ENCODE measurements at regions not wholly inside any gene's neighbourhood (a gene's known extent, or its start where the extent isn't known, plus 50 kb on each side); places are given as distances from the start of the nearest gene placed in this dataset.

GRCh38 chrX:3166670-3167455, 125.6 kb downstream of the ARSF start:
- Histone ChIP-seq H2BK12ac (ENCODE audit: low read length in 2 of 2) (no peak overlapping the region), H3K4me1 (ENCODE audit: control insufficient read depth, insufficient read depth, low read depth, low read length) (no peaks in the 10 kb centered on the region), H3K23ac (ENCODE audit: low read length in 2 of 2) (no peak overlapping the region), H3K9ac (ENCODE audit: low read length) (no peak overlapping the region), H3K36me3 (ENCODE audit: control insufficient read depth in 1 of 2, insufficient read depth in 2 of 2, low read depth in 1 of 2, low read length in 2 of 2) (no peaks in the 10 kb centered on the region), H3K9me3 (ENCODE audit: control insufficient read depth, low read length) (peaks cover 4% of the 10 kb centered on the region), H3K4ac (ENCODE audit: low read depth in 1 of 2, low read length in 2 of 2) (no peak overlapping the region), H3K79me1 (replicated peaks; ENCODE audit: low read length, poor library complexity, severe bottlenecking) (no peaks in the 10 kb centered on the region), H3K4me2 (ENCODE audit: low read length, poor library complexity, severe bottlenecking) (no peak overlapping the region), H2AK5ac (ENCODE audit: low read length, severe bottlenecking) (no peak overlapping the region), H3K4me3 (ENCODE audit: insufficient read depth in 1 of 2, low read depth in 1 of 2, low read length in 2 of 2) (no peak overlapping the region), H3K27me3 (ENCODE audit: control insufficient read depth in 1 of 2, insufficient read depth in 1 of 2, low read length in 2 of 2) (no peaks in the 10 kb centered on the region), H2BK5ac (ENCODE audit: low read depth, low read length, poor library complexity, severe bottlenecking) (no peak overlapping the region), H2AFZ (ENCODE audit: low read depth, low read length) (no peak overlapping the region), H4K91ac (ENCODE audit: low read length) (no peak overlapping the region), H2BK15ac (ENCODE audit: low read depth, poor library complexity, severe bottlenecking) (no peak overlapping the region), H4K8ac (ENCODE audit: low read length) (no peak overlapping the region), H3K14ac (ENCODE audit: low read length in 2 of 2) (no peak overlapping the region), H3K27ac (ENCODE audit: low read length, poor library complexity, severe bottlenecking) (peak overlapping the region; percentile 60), H3K18ac (ENCODE audit: low read depth in 1 of 2, low read length in 2 of 2) (no peak overlapping the region), H2BK120ac (ENCODE audit: low read depth, low read length) (no peak overlapping the region)
- DNase-seq, result no peak
- 45% methylated on average over 6 of the region's 11 CpGs for WGBS

DNA sequence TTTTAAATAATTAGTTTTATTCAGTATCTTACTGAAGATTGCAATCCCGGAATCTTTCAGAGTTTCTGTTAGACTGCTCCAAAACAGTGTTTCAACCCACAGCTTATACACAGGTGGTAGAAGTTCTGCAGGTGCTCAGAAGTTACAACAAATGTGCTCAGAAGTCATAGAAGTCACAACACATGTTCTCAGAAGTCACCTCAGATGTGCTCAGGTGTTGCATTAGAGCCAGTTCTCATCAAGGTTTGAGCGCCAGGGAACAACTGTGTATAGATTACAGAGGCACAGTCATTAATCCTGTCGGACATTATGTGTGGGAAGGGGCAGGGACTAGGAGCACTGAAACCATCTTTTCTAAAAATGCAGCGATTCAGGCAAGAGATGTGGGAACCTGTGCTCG, 124.5 kb downstream of the ARSF start:
- H2BK15ac ChIP-seq (ENCODE audit: low read depth, poor library complexity, severe bottlenecking), result no peak overlapping the region
- H3K4ac ChIP-seq (ENCODE audit: low read depth in 1 of 2, low read length in 2 of 2), result no peak overlapping the region
- no peaks in the 10 kb centered on the region for H3K36me3 ChIP-seq (ENCODE audit: control insufficient read depth in 1 of 2, insufficient read depth in 2 of 2, low read depth in 1 of 2, low read length in 2 of 2)
- H2BK5ac ChIP-seq (ENCODE audit: low read depth, low read length, poor library complexity, severe bottlenecking), result no peak overlapping the region
- H2BK120ac ChIP-seq (ENCODE audit: low read depth, low read length), result no peak overlapping the region
- H3K27ac ChIP-seq (ENCODE audit: low read length, poor library complexity, severe bottlenecking), result no peak overlapping the region
- H3K14ac ChIP-seq (ENCODE audit: low read length in 2 of 2), result no peak overlapping the region
- H3K4me3 ChIP-seq (ENCODE audit: insufficient read depth in 1 of 2, low read depth in 1 of 2, low read length in 2 of 2), result no peak overlapping the region
- no peak overlapping the region for H2AK5ac ChIP-seq (ENCODE audit: low read length, severe bottlenecking)
- WGBS, result 98% methylated on average over 4 of the region's 5 CpGs
- no peak overlapping the region for H2BK12ac ChIP-seq (ENCODE audit: low read length in 2 of 2)
- no peak overlapping the region for H2AFZ ChIP-seq (ENCODE audit: low read depth, low read length)
- no peaks in the 10 kb centered on the region for H3K27me3 ChIP-seq (ENCODE audit: control insufficient read depth in 1 of 2, insufficient read depth in 1 of 2, low read length in 2 of 2)
- H3K79me1 ChIP-seq (replicated peaks; ENCODE audit: low read length, poor library complexity, severe bottlenecking), result no peaks in the 10 kb centered on the region
- no peak overlapping the region for H3K4me2 ChIP-seq (ENCODE audit: low read length, poor library complexity, severe bottlenecking)
- no peak for DNase-seq
- no peak overlapping the region for H4K91ac ChIP-seq (ENCODE audit: low read length)
- peaks cover 4% of the 10 kb centered on the region for H3K9me3 ChIP-seq (ENCODE audit: control insufficient read depth, low read length)
- H3K18ac ChIP-seq (ENCODE audit: low read depth in 1 of 2, low read length in 2 of 2), result peak overlapping the region; percentile 16 to 43
- no peak overlapping the region for H3K9ac ChIP-seq (ENCODE audit: low read length)
- no peaks in the 10 kb centered on the region for H3K4me1 ChIP-seq (ENCODE audit: control insufficient read depth, insufficient read depth, low read depth, low read length)
- H4K8ac ChIP-seq (ENCODE audit: low read length), result no peak overlapping the region
- H3K23ac ChIP-seq (ENCODE audit: low read length in 2 of 2), result no peak overlapping the region
